ACC112 (cell line): ENCODE measurements at regions not wholly inside any gene's neighbourhood (a gene's known extent, or its start where the extent isn't known, plus 50 kb on each side); places are given as distances from the start of the nearest gene placed in this dataset.

ENCODE experiments used
- H2AFZ ChIP-seq: fragments of 200-600 bp; sonication (generic); one replicate; pipeline ENCODE4 v1.6.0; 2017; ENCODE audit warnings: antibody characterized with exemption, low read length; ENCODE audit not compliant: unreplicated experiment
- H3K27ac ChIP-seq: fragments of 200-600 bp; sonication (generic); 2 replicates; pipeline ENCODE4 v1.5.1; 2014; ENCODE audit warnings: low read depth, mild to moderate bottlenecking, antibody characterized with exemption, low read length, moderate library complexity
- H3K27me3 ChIP-seq: fragments of 200-600 bp; sonication (generic); 2 replicates; pipeline ENCODE4 v1.6.1; 2014; ENCODE audit warnings: mild to moderate bottlenecking, antibody characterized with exemption, low read length, moderate library complexity, mixed read lengths; ENCODE audit not compliant: insufficient read depth
- H3K36me3 ChIP-seq: fragments of 200-600 bp; sonication (generic); 2 replicates; pipeline ENCODE4 v1.6.1; 2016; ENCODE audit warnings: mild to moderate bottlenecking, antibody characterized with exemption, low read length, moderate library complexity, mixed read lengths; ENCODE audit not compliant: insufficient read depth
- H3K4me1 ChIP-seq: fragments of 200-600 bp; sonication (generic); one replicate; pipeline ENCODE4 v1.6.1; 2016; ENCODE audit warnings: low read length, mixed read lengths; ENCODE audit not compliant: insufficient read depth, unreplicated experiment, control insufficient read depth
- H3K4me3 ChIP-seq: fragments of 200-600 bp; sonication (generic); 2 replicates; pipeline ENCODE4 v1.5.1; 2014; ENCODE audit warnings: mild to moderate bottlenecking, low read depth, low read length
- H3K79me2 ChIP-seq: fragments of 200-600 bp; sonication (generic); one replicate; pipeline ENCODE4 v1.6.0; 2016; ENCODE audit warnings: low read length; ENCODE audit not compliant: control insufficient read depth, unreplicated experiment, insufficient read depth

GRCh38 chr6:28585335-28585734, 59.7 kb downstream of the GPX5 start:
- Histone ChIP-seq H3K79me2 (no peaks in the 10 kb centered on the region), H3K4me3 (no peak overlapping the region), H3K27me3 (no peaks in the 10 kb centered on the region), H3K36me3 (no peaks in the 10 kb centered on the region), H3K27ac (no peak overlapping the region), H3K4me1 (peaks cover 23% of the 10 kb centered on the region), H2AFZ (no peak overlapping the region)

- Histone ChIP-seq H3K27ac (no peak overlapping the region; the same call in 1 of the 2 replicates), H3K36me3 (no peaks in the 10 kb centered on the region), H3K27me3 (peaks cover 6% of the 10 kb centered on the region; the same call in 1 of the 2 replicates), H3K4me1 (peaks cover 23% of the 10 kb centered on the region), H3K79me2 (no peaks in the 10 kb centered on the region), H2AFZ (peak overlapping the region; percentile 99), H3K4me3 (peak overlapping the region; percentile 82)
Observed at GRCh38 chr6:28586324-28586723, 60.6 kb downstream of the GPX5 start.

DNA sequence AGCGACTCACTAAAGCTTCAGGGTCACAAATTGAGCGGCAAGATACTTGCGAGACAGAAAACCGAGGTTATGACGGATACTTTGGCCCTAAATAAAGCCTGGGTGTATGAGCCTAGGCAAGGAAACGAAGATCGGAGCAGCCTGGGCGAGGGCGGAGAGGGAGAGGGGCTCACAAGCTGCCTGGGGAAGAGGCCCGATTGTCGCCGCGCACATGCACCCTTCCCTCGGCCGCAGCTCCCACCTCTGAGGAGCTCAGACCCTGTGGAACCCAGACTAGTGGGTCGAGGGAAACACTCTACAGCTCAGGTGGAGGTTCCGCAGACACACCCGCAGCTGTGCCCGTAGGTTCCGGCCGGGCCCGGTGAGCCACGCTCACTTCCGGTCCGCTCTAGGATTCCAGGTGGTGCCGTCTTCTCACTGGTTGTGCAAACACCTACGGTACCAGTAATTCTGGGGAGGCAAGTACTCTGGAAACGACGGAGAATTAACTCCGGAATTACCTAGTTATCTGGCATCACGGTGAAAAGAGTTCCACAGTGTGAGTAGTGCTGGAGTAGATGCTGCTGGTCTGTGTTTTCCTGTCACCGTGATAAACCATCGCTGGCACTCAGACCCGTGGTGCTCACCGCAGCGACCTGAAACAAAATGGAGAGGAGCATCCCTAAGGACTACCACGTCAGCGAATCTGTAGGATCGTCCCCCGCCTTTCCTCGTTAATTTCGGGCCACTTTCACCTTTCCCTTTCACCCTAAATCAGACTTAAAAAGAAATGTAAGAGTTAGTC, 61.5 kb downstream of the GPX5 start:
- Histone ChIP-seq H3K79me2 (no peaks in the 10 kb centered on the region), H3K4me3 (peak overlapping the region; percentile 82), H3K36me3 (no peaks in the 10 kb centered on the region), H3K27ac (peak overlapping the region; percentile 18; the same call in 1 of the 2 replicates), H3K4me1 (peaks cover 23% of the 10 kb centered on the region), H2AFZ (peak overlapping the region; percentile 99), H3K27me3 (peaks cover 14% of the 10 kb centered on the region)

DNA sequence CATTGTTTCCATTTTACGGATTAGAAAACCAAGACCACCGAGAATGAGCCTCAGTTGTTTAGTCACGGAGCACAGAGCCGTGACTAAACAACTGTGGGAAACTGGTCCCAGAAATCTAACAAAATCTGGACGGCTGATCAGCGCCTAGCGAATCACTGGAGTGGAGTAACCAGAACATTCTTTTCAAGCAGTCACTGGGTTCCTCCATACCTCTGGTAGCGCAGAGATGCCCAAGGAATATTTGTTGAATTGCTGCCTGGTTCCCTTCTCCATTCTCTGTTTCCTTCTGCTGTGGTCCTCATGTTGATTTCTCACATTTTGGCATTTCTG, 62.0 kb downstream of the GPX5 start:
- Histone ChIP-seq H3K4me1 (peaks cover 23% of the 10 kb centered on the region), H3K27me3 (peaks cover 19% of the 10 kb centered on the region), H3K27ac (peak overlapping the region; percentile 2; the same call in 1 of the 2 replicates), H3K36me3 (no peaks in the 10 kb centered on the region), H3K79me2 (no peaks in the 10 kb centered on the region), H2AFZ (peak overlapping the region; percentile 99), H3K4me3 (peak overlapping the region; percentile 82)

DNA sequence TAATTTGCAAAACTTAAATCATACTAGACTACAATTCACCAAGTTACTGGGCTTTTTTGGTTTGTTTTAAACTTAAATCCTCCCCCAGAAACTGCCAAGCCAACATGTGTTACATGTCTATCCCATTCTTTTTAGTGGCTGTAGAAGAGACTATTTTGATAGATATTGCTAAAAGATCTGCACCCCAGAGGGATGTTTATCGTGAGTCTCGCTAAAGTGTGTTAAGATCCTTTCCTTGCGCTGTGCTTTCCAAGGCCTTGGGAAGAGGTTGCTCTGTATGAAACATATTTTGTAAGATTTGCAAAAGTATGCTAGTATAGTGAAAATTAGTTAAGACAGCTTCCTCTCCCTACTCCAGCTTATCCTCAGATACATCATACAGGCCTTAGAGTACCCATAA, 63.0 kb downstream of the GPX5 start:
- H3K4me1 ChIP-seq = peaks cover 23% of the 10 kb centered on the region
- H3K27ac ChIP-seq = peak overlapping the region; percentile 12; the same call in 1 of the 2 replicates
- H3K36me3 ChIP-seq = no peaks in the 10 kb centered on the region
- peak overlapping the region; percentile 43 for H3K4me3 ChIP-seq
- no peaks in the 10 kb centered on the region for H3K79me2 ChIP-seq
- H2AFZ ChIP-seq = peak overlapping the region; percentile 31
- H3K27me3 ChIP-seq = peaks cover 20% of the 10 kb centered on the region

DNA sequence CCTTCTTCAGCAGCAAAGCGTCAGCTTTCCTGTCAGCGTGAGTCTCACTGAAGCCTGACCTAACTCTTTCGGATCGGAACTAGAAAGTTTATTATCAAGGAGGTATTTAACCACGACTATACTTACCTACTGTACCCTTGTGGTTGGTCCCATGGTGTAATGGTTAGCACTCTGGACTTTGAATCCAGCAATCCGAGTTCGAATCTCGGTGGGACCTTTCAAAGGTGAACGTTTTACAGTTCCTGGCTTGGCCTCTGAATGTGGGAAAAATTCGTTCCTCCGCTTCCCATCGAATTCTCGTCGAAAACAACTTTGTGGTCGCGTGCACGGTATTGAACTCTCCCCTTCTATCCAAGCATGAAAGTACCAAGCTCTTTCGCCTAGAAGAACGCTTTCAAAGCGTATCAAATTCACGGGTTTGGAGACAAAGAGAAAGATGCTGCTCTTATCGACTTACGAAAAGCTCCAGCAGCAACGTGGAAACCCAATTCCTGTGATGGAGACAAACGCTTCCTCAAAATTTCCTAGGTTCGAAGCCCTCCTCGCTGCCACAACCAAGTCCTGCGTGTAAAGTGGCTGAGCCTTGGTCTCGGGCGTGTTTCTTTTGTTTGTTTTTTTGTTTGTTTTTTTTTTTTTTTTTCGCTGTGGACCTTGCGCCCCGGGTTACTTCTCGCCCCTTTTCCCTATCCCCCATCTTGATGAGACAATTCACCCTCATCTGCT, 63.7 kb downstream of the GPX5 start:
- peak overlapping the region; percentile 63 for H3K4me3 ChIP-seq
- peak overlapping the region; percentile 77 for H2AFZ ChIP-seq
- peaks cover 20% of the 10 kb centered on the region for H3K27me3 ChIP-seq
- no peaks in the 10 kb centered on the region for H3K36me3 ChIP-seq
- H3K27ac ChIP-seq = peak overlapping the region; percentile 33
- peaks cover 23% of the 10 kb centered on the region for H3K4me1 ChIP-seq
- H3K79me2 ChIP-seq = no peaks in the 10 kb centered on the region

DNA sequence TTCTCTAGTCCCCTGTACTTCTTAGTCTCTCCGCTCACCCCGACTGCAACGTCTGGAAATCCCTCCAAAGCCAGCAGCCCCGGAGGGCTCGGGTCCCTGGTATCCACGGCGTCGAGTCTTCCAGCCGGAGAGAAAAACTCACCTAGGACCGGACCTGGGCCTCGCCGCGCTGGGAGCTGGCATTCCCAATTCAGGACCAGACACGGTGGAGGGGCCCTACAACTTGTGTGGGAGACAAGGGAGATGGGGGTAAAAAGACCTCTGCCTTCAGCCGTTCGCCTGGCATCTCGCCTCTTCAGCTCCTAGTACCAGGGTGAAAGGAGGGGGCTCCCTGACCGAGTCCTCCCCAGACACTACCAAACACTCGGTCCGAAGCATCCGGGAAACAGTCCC, 64.3 kb downstream of the GPX5 start:
- Histone ChIP-seq H2AFZ (peak overlapping the region; percentile 77), H3K4me3 (peak overlapping the region; percentile 63), H3K27me3 (peaks cover 20% of the 10 kb centered on the region), H3K4me1 (peaks cover 21% of the 10 kb centered on the region), H3K27ac (peak overlapping the region; percentile 33; the same call in 1 of the 2 replicates), H3K79me2 (no peaks in the 10 kb centered on the region), H3K36me3 (no peaks in the 10 kb centered on the region)

DNA sequence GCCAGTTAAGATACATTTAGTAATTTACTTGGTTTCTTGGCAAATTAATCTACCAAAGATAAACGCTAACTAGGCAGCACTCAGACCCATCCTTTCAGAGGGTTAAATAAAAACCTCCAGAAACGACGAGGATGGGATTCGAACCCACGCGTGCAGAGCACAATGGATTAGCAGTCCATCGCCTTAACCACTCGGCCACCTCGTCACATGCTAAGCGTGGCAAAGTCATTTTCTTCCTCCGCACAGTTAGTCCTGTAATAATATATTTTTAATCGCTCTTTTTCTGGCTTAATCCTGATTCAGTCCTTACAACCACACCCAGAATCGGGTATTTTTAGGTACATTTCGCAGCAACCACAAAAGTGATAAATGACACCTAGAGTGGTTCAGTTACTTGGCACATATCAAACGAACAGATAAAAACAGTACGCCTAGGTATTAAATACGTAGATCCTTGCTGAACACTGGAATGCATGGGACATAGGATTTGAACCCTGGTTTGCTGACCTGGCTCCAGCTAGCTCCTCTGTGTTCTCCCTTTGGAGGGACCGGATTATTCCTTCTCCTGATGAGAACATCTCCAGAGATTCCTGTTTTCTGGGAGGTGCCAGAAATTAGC, 71.6 kb downstream of the GPX5 start:
- Histone ChIP-seq H3K27ac (no peak overlapping the region), H3K27me3 (peaks cover 4% of the 10 kb centered on the region), H3K4me1 (no peaks in the 10 kb centered on the region), H3K4me3 (peak overlapping the region; percentile 67), H2AFZ (peak overlapping the region; percentile 11), H3K36me3 (no peaks in the 10 kb centered on the region), H3K79me2 (no peaks in the 10 kb centered on the region)

- H3K4me3 ChIP-seq = peak overlapping the region; percentile 67
- no peaks in the 10 kb centered on the region for H3K4me1 ChIP-seq
- H2AFZ ChIP-seq = peak overlapping the region; percentile 11
- H3K79me2 ChIP-seq = no peaks in the 10 kb centered on the region
- H3K27ac ChIP-seq = no peak overlapping the region
- H3K36me3 ChIP-seq = no peaks in the 10 kb centered on the region
- no peaks in the 10 kb centered on the region; the same call in 1 of the 2 replicates for H3K27me3 ChIP-seq
Observed at GRCh38 chr6:28597924-28598722, 72.4 kb downstream of the GPX5 start.
